Gastroesophageal sphincter (tissue), 4 donors: ENCODE measurements at regions not wholly inside any gene's neighbourhood (a gene's known extent, or its start where the extent isn't known, plus 50 kb on each side); places are given as distances from the start of the nearest gene placed in this dataset.

Source experiments
- ATAC-seq: fragments of 150-250 bp; one replicate; pipeline ENCODE4 v1.9.1; 2016; ENCODE audit warnings: mild to moderate bottlenecking, moderate library complexity
- H3K27ac ChIP-seq, 4 donors: fragments of 200-600 bp; sonication (generic) in 3 of 4; 1 replicate in 3 of 4; 2 replicates in 1 of 4; pipeline ENCODE4 v1.5.1; 2016 to 2019
- H3K27me3 ChIP-seq: fragments of 200-600 bp; sonication (generic); one replicate; pipeline ENCODE4 v1.5.1; 2019
- H3K36me3 ChIP-seq, 2 donors: fragments of 200-600 bp; sonication (generic); one replicate each; pipeline ENCODE4 v1.5.1; 2019; ENCODE audit warnings: control low read depth in 1 of 2
- H3K4me1 ChIP-seq, 3 donors: fragments of 200-600 bp; sonication (generic); 1 replicate in 2 of 3; 2 replicates in 1 of 3; pipeline ENCODE4 v1.5.1; 2016 to 2019; ENCODE audit warnings: control low read depth in 2 of 3
- H3K4me3 ChIP-seq, 2 donors: fragments of 200-600 bp; sonication (generic); one replicate each; pipeline ENCODE4 v1.5.1; 2019; ENCODE audit warnings: mild to moderate bottlenecking in 1 of 2, moderate library complexity in 1 of 2
- H3K9me3 ChIP-seq, 3 donors: fragments of 200-600 bp; sonication (generic); one replicate each; pipeline ENCODE4 v1.5.1; 2017 to 2019; ENCODE audit warnings: control low read depth in 2 of 3
- CTCF ChIP-seq, 4 experiments: fragments of 200-600 bp in 2 of 4; fragments of 450-650 bp in 2 of 4; sonication (generic) in 1 of 4; IDR thresholded peaks; one replicate each; pipeline ENCODE4 v1.5.1; 2017 to 2019; ENCODE audit warnings: antibody characterized with exemption in 4 of 4, mild to moderate bottlenecking in 2 of 4, moderate library complexity in 2 of 4
- EP300 ChIP-seq: sonication (generic); formaldehyde crosslinking; IDR thresholded peaks from one replicate; pipeline ENCODE4 v1.6.1; 2017; ENCODE audit warnings: antibody characterized with exemption, mild to moderate bottlenecking
- POLR2A ChIP-seq, 2 donors: fragments of 450-650 bp; IDR thresholded peaks; one replicate each; pipeline ENCODE4 v1.6.1; 2017; ENCODE audit warnings: antibody characterized with exemption in 2 of 2, mild to moderate bottlenecking in 2 of 2, moderate library complexity in 1 of 2
- POLR2AphosphoS5 ChIP-seq: sonication (generic); formaldehyde crosslinking; IDR thresholded peaks from one replicate; pipeline ENCODE4 v1.6.1; 2017; ENCODE audit warnings: antibody characterized with exemption
- WGBS, 2 donors: methylation state at CpG; one replicate each; pipeline ENCODE4 v1.1.5; 2018; ENCODE audit warnings: low coverage in 1 of 2; 5-methylcytosine and 5-hydroxymethylcytosine counted together

- TF ChIP-seq POLR2A (IDR thresholded peaks at IDR 0.05) (no peak), EP300 (no peak), CTCF (IDR thresholded peaks at IDR 0.05) (no peak), POLR2AphosphoS5 (no peak)
- WGBS, 2 donors = 73 to 87% methylated on average over 3 to 6 of the region's 10 CpGs
Observed at GRCh38 chr1:5402618-5403017, 589.6 kb downstream of the NPHP4 start.

GRCh38 chr1:5399771-5400170, 592.5 kb downstream of the NPHP4 start:
- 80% methylated on average over 1 of the region's 1 CpG; no CpG with 5 or more reads in 1 of the 2 donors for WGBS, 2 donors
- no peak for TF ChIP-seq EP300
- TF ChIP-seq CTCF (IDR thresholded peaks at IDR 0.05) = no peak
- no peak for TF ChIP-seq POLR2AphosphoS5
- no peak for TF ChIP-seq POLR2A (IDR thresholded peaks at IDR 0.05)
- Histone ChIP-seq H3K4me1 (no peaks in the 10 kb centered on the region), H3K36me3 (no peaks in the 10 kb centered on the region), H3K4me3 (no peak overlapping the region), H3K27me3 (peaks cover 36% of the 10 kb centered on the region), H3K9me3 (peaks cover 0 to 12% (median 0%) of the 10 kb centered on the region in 3 donors), H3K27ac (no peak overlapping the region)
- ATAC-seq = no peak

More at GRCh38 chr1:5402618-5403017, 589.6 kb downstream of the NPHP4 start:
- Histone ChIP-seq H3K27ac (no peak overlapping the region), H3K9me3 (no peaks in the 10 kb centered on the region), H3K4me1 (no peaks in the 10 kb centered on the region), H3K4me3 (no peak overlapping the region), H3K36me3 (no peaks in the 10 kb centered on the region), H3K27me3 (peaks cover 20% of the 10 kb centered on the region)
- ATAC-seq = no peak

- ATAC-seq = no peak
- peaks cover 45% of the 10 kb centered on the region for H3K27me3 ChIP-seq
- H3K9me3 ChIP-seq = peaks cover 0 to 12% (median 0%) of the 10 kb centered on the region in 3 donors
- no peaks in the 10 kb centered on the region for H3K4me1 ChIP-seq
- 51 to 72% methylated on average over 3 of the region's 3 CpGs for WGBS, 2 donors
- no peak overlapping the region for H3K27ac ChIP-seq
- TF ChIP-seq CTCF (IDR thresholded peaks at IDR 0.05) = no peak
- TF ChIP-seq EP300 = no peak
- TF ChIP-seq POLR2A (IDR thresholded peaks at IDR 0.05) = no peak
- no peak for TF ChIP-seq POLR2AphosphoS5
- H3K36me3 ChIP-seq = no peaks in the 10 kb centered on the region
- H3K4me3 ChIP-seq = no peak overlapping the region
Observed at GRCh38 chr1:5396593-5396992, 595.6 kb downstream of the NPHP4 start.

GRCh38 chr1:5394111-5394510, 598.1 kb downstream of the NPHP4 start:
- TF ChIP-seq POLR2A (IDR thresholded peaks at IDR 0.05) (no peak), CTCF (IDR thresholded peaks at IDR 0.05) (no peak), POLR2AphosphoS5 (no peak), EP300 (no peak)
- no peak for ATAC-seq
- H3K27me3 ChIP-seq = peaks cover 69% of the 10 kb centered on the region
- 84 to 90% methylated on average over 2 to 3 of the region's 6 CpGs for WGBS, 2 donors
- no peaks in the 10 kb centered on the region for H3K36me3 ChIP-seq
- no peak overlapping the region for H3K4me3 ChIP-seq
- no peaks in the 10 kb centered on the region for H3K4me1 ChIP-seq
- H3K9me3 ChIP-seq = peaks cover 0 to 12% (median 0%) of the 10 kb centered on the region in 3 donors
- no peak overlapping the region for H3K27ac ChIP-seq

GRCh38 chr1:5393603-5394002, 598.6 kb downstream of the NPHP4 start:
- WGBS, 2 donors = 69 to 81% methylated on average over 2 to 4 of the region's 7 CpGs
- Histone ChIP-seq H3K36me3 (no peaks in the 10 kb centered on the region), H3K4me3 (no peak overlapping the region), H3K27me3 (peaks cover 74% of the 10 kb centered on the region), H3K27ac (no peak overlapping the region), H3K9me3 (peaks cover 0 to 12% (median 0%) of the 10 kb centered on the region in 3 donors), H3K4me1 (no peaks in the 10 kb centered on the region)
- ATAC-seq = no peak
- TF ChIP-seq POLR2A (IDR thresholded peaks at IDR 0.05) (no peak), EP300 (no peak), POLR2AphosphoS5 (no peak), CTCF (IDR thresholded peaks at IDR 0.05) (no peak)
